GM13976 (cell line): ENCODE measurements at regions not wholly inside any gene's neighbourhood (a gene's known extent, or its start where the extent isn't known, plus 50 kb on each side); places are given as distances from the start of the nearest gene placed in this dataset.
"Not testable (repeated sequence)": the region's sequence is repeated elsewhere in the genome, so short reads cannot be mapped to it uniquely, and the experiment has no call there.

ENCODE experiments used
- DNase-seq: peaks from one replicate; pipeline ENCODE4 v3.0.0; 2012; ENCODE audit warnings: low spot score
- CTCF ChIP-seq: IDR thresholded peaks from 2 replicates; pipeline ENCODE4 v1.5.1; 2012; ENCODE audit warnings: borderline replicate concordance, mild to moderate bottlenecking; ENCODE audit not compliant: insufficient read depth; ENCODE audit errors: extremely low read depth, missing control alignments, control extremely low read depth
- in situ Hi-C: fragments of 300-500 bp; cut with MboI; formaldehyde crosslinking; loops from one replicate; pipeline ENCODE4 v1.12.0; 2022; ENCODE audit warnings: low sequenced_read_pairs, mixed read lengths, inconsistent platforms; ENCODE audit not compliant: unreplicated experiment

DNA sequence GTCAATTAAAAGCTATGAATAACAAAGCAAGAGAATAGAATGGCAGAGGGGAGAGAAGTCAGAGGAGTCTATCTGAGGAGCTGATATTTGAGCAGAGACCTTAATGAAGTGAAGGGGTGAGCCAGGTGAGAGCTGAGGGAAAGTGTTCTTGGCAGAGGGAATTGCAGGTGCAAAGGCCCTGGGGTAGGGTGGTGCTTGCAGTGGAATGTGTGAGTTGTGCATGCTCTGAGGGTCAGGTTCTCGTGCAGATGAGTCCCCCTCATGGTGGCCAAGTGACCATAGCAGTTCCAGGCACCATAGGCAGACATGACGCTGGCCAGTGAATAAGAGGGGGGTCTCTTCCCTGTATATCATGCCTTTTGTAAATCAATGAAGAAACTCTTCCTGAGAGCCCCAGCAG lies 58.9 kb upstream of the ALX4 start:
- in situ Hi-C loops, result no loop called here
- no peak for TF ChIP-seq CTCF
- DNase-seq, result no peak

DNA sequence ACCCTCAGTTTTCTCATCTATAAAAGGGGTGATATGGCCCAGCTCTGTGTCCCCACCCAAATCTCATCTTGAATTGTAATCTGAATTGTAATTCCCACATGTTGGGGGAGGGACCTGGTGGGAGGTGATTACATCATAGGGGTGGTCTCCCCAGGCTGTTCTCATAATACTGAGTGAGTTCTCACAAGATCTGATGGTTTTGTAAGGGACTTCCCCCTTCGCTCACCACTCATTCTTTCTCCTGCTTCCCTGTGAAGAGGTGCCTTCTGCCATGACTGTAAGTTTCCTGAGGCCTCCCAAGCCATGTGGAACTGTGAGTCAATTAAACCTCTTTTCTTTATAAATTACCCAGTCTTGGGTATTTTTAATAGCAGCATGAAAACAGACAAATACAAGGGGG lies 61.1 kb upstream of the ALX4 start:
- DNase-seq, in situ Hi-C loops: not testable (repeated sequence)

DNA sequence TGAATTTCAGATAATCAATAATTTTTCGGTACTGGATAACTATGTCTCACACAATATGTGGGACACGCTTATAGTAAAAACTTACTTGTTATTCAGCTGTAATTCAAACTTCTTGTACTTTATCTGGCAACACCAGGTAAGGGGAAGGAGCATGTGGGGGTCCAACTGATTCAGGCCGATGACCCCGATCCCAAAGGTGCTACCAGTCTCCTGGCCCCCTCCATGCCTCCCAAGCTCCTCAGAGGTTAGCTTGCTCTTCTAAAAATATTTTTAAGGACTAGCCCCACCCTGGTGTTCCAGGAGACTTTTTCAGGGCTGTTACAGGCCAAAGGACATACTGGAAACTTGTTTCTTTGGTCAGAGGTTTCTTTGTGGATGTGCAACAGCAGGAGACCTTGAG lies 61.8 kb upstream of the ALX4 start:
- in situ Hi-C loops, result no loop called here
- no peak for TF ChIP-seq CTCF
- DNase-seq, result no peak

- in situ Hi-C loops, result no loop called here
- no peak for DNase-seq
- TF ChIP-seq CTCF, result no peak
These were observed 63.0 kb upstream of the ALX4 start for GRCh38 chr11:44372989-44373388.

DNA sequence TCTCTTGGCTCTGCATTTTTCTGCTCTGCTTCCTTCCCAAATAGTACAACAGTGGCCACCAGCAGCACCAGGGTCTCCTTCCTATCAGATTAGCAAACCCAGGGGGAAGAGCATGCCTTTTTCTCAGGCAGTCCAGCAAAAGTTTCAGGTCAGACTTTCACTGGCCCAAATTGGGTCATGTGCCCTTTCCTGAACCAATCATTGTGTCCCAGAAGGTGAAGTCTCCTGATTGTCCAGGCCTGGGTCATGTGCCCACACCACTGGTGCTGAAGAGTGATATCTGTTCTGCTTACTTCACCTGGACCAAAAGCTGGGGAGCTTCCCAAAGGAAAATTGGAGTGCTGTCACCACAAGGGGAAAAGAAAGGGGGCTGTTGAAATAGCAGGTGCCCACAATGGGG lies 64.1 kb upstream of the ALX4 start:
- no peak for DNase-seq
- in situ Hi-C loops, result no loop called here
- no peak for TF ChIP-seq CTCF

DNA sequence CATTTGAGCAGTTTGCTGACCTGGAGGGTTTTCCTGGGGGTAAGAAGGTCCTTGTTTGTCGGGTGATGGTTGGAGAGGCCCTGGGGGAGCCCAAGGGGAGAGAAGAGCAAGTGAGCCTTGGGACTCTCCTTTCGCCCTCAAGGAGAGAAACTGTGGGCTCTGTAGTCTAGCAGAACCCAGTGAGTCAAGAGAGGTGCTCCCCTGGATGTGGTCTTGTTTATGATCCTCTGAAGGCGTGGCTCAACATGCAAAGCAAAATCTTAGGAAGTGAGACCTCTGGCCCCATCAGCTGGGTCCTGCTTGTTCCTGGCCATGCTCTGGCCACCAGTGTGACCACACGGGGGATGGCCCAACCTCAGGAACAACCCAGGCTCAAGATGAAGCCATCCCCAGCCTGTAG lies 66.5 kb upstream of the ALX4 start:
- in situ Hi-C loops, result no loop called here
- DNase-seq, result no peak
- no peak for TF ChIP-seq CTCF

- in situ Hi-C loops, result no loop called here
- no peak for TF ChIP-seq CTCF
- no peak for DNase-seq
These were observed 67.2 kb upstream of the ALX4 start for GRCh38 chr11:44377121-44377520.
